ENCODE measurements at regions not wholly inside any gene's neighbourhood (a gene's known extent, or its start where the extent isn't known, plus 50 kb on each side); places are given as distances from the start of the nearest gene placed in this dataset.

DNA sequence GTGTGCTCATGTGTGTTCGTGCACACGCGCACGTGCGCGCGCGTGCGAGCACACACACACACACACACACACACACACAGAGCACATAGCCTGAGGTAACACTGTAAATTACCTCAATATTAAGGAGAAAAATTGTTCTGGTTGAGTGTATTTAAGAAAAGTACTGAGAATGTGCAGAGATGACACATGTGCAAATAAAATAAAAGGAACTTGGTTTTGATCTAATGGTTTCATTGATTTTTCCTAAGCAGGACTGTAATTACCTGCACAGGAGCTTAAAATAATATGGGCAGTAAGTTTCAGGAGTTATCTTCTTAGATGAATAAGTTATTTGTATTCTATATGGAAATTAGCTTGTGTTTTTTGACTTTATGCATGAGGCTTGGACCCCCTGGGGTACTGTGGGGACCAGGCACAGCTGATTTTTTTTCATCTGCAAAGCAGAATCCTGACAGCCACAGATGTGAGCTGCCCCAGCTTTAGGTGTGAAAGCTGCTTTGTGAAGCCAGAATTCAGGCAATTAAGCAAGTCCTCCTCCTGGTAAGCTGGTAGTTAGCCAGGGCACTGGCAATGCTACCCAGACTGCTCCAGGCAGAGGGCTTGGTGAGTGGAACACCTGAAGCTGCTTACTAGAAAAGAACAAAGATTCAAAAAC is 1040.6 kb upstream of the CITED2 start:
- 86 to 87% methylated on average over 9 of the region's 9 CpGs for WGBS, 2 donors
- no peaks in the 10 kb centered on the region for H3K27me3 ChIP-seq
- no peaks in the 10 kb centered on the region for H3K9me3 ChIP-seq
- H3K4me1 ChIP-seq, result no peaks in the 10 kb centered on the region
- intact Hi-C loops (cut with DNase I; ENCODE audit: low total_unique reads), result no loop called here
- DNase-seq, result no peak
- H3K27ac ChIP-seq, result no peak overlapping the region
- no peak overlapping the region for H3K4me3 ChIP-seq
- H3K36me3 ChIP-seq (ENCODE audit: low read depth, missing control alignments), result no peaks in the 10 kb centered on the region
- TF ChIP-seq, protein P1, sequence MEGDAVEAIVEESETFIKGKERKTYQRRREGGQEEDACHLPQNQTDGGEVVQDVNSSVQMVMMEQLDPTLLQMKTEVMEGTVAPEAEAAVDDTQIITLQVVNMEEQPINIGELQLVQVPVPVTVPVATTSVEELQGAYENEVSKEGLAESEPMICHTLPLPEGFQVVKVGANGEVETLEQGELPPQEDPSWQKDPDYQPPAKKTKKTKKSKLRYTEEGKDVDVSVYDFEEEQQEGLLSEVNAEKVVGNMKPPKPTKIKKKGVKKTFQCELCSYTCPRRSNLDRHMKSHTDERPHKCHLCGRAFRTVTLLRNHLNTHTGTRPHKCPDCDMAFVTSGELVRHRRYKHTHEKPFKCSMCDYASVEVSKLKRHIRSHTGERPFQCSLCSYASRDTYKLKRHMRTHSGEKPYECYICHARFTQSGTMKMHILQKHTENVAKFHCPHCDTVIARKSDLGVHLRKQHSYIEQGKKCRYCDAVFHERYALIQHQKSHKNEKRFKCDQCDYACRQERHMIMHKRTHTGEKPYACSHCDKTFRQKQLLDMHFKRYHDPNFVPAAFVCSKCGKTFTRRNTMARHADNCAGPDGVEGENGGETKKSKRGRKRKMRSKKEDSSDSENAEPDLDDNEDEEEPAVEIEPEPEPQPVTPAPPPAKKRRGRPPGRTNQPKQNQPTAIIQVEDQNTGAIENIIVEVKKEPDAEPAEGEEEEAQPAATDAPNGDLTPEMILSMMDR (IDR thresholded peaks at IDR 0.05), result no peak
- TF ChIP-seq POLR2A (IDR thresholded peaks at IDR 0.05), result no peak

- no peak for DNase-seq
- intact Hi-C loops (cut with DNase I; ENCODE audit: low total_unique reads), result no loop called here
Observed at GRCh38 chr6:140403020-140403419, 1028.6 kb upstream of the CITED2 start.

DNA sequence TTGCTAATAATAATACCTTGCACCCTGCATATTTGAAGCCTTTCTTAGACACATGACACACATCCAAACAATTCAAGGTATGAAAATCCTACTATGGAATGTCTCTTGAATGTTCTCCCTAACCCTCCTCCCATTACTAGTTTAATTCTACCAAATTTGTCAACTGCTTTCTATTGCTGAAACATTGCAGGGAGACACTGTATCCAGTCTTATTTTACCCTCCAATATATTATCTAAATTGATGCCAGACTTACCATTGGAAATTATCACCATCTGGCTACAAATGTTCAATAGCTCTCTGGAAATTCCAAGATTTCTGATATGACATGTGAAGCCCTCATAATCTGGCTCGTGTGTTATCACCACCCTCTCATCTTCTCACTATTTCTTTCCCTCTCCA is 1027.3 kb upstream of the CITED2 start:
- TF ChIP-seq POLR2A (IDR thresholded peaks at IDR 0.05), result no peak
- TF ChIP-seq, protein P1 (IDR thresholded peaks at IDR 0.05), result no peak
- no peaks in the 10 kb centered on the region for H3K4me1 ChIP-seq
- H3K27me3 ChIP-seq, result no peaks in the 10 kb centered on the region
- DNase-seq, result no peak
- H3K4me3 ChIP-seq, result no peak overlapping the region
- 65 to 69% methylated on average over 1 of the region's 1 CpG for WGBS, 2 donors
- H3K36me3 ChIP-seq (ENCODE audit: low read depth, missing control alignments), result no peaks in the 10 kb centered on the region
- no peak overlapping the region for H3K27ac ChIP-seq
- intact Hi-C loops (cut with DNase I; ENCODE audit: low total_unique reads), result no loop called here
- no peaks in the 10 kb centered on the region for H3K9me3 ChIP-seq

More at GRCh38 chr6:140403020-140403419, 1028.6 kb upstream of the CITED2 start:
- Histone ChIP-seq H3K9me3 (no peaks in the 10 kb centered on the region), H3K36me3 (ENCODE audit: low read depth, missing control alignments) (no peaks in the 10 kb centered on the region), H3K4me3 (no peak overlapping the region), H3K27me3 (no peaks in the 10 kb centered on the region), H3K27ac (no peak overlapping the region), H3K4me1 (no peaks in the 10 kb centered on the region)
- TF ChIP-seq, protein P1 (IDR thresholded peaks at IDR 0.05), result no peak
- no peak for TF ChIP-seq POLR2A (IDR thresholded peaks at IDR 0.05)

- H3K4me3 ChIP-seq, result no peak overlapping the region
- intact Hi-C loops (cut with DNase I; ENCODE audit: low total_unique reads), result no loop called here
- no peaks in the 10 kb centered on the region for H3K9me3 ChIP-seq
- no peaks in the 10 kb centered on the region for H3K4me1 ChIP-seq
- H3K27me3 ChIP-seq, result no peaks in the 10 kb centered on the region
- DNase-seq, result no peak
- TF ChIP-seq POLR2A (IDR thresholded peaks at IDR 0.05), result no peak
- TF ChIP-seq, protein P1 (IDR thresholded peaks at IDR 0.05), result no peak
- H3K27ac ChIP-seq, result no peak overlapping the region
- no peaks in the 10 kb centered on the region for H3K36me3 ChIP-seq (ENCODE audit: low read depth, missing control alignments)
Observed at GRCh38 chr6:140398076-140398475, 1023.6 kb upstream of the CITED2 start.

- no peak for DNase-seq
- no peak overlapping the region for H3K27ac ChIP-seq
- no peaks in the 10 kb centered on the region for H3K4me1 ChIP-seq
- no peaks in the 10 kb centered on the region for H3K36me3 ChIP-seq (ENCODE audit: low read depth, missing control alignments)
- H3K27me3 ChIP-seq, result no peaks in the 10 kb centered on the region
- no peak for TF ChIP-seq POLR2A (IDR thresholded peaks at IDR 0.05)
- TF ChIP-seq, protein P1 (IDR thresholded peaks at IDR 0.05), result no peak
- WGBS, 2 donors, result 84 to 94% methylated on average over 1 of the region's 1 CpG
- H3K4me3 ChIP-seq, result no peak overlapping the region
- H3K9me3 ChIP-seq, result no peaks in the 10 kb centered on the region
- intact Hi-C loops (cut with DNase I; ENCODE audit: low total_unique reads), result no loop called here
Observed at GRCh38 chr6:140397106-140397505, 1022.7 kb upstream of the CITED2 start.
